Natural killer cell treated with Interleukin-12 subunit alpha and Interleukin-12 subunit beta and Interleukin-15 and Interleukin-18, amount 100 ng/mL, for 72 hours (primary cell): ENCODE measurements at regions not wholly inside any gene's neighbourhood (a gene's known extent, or its start where the extent isn't known, plus 50 kb on each side); places are given as distances from the start of the nearest gene placed in this dataset.
A peak's percentile ranks its signal among the peaks of the same experiment; 100 is the strongest.

Source experiments
- ATAC-seq, 2 donors: fragments of 150-1000 bp; cut with Tn5 transposase in 1 of 2; sonication (Bioruptor Pico), chemical (Tn5 transposase) in 1 of 2; 2 replicates each; pipeline ENCODE4 v1.10.0; 2021
- DNase-seq: peaks from one replicate; pipeline ENCODE4 v3.0.0; 2022; ENCODE audit warnings: low spot score
- H3K27ac Mint-ChIP-seq, 2 donors: 1 replicate in 1 of 2; 2 replicates in 1 of 2; pipeline ENCODE4 v1.8.0; 2022; ENCODE audit warnings: mixed read lengths in 2 of 2, mild to moderate bottlenecking in 1 of 2, moderate library complexity in 1 of 2
- H3K27me3 Mint-ChIP-seq, 2 donors: 1 replicate in 1 of 2; 2 replicates in 1 of 2; pipeline ENCODE4 v1.8.0; 2022; ENCODE audit warnings: mixed read lengths in 2 of 2
- H3K36me3 Mint-ChIP-seq: one replicate; pipeline ENCODE4 v1.8.0; 2022; ENCODE audit warnings: mixed read lengths
- H3K4me1 Mint-ChIP-seq, 2 donors: 1 replicate in 1 of 2; 2 replicates in 1 of 2; pipeline ENCODE4 v1.8.0; 2022; ENCODE audit warnings: low read depth in 2 of 2, mixed read lengths in 2 of 2, mild to moderate bottlenecking in 1 of 2
- H3K4me3 Mint-ChIP-seq: one replicate; pipeline ENCODE4 v1.8.0; 2022; ENCODE audit warnings: mixed read lengths
- H3K9me3 Mint-ChIP-seq: 2 replicates; pipeline ENCODE4 v1.8.0; 2022; ENCODE audit warnings: mixed read lengths

DNA sequence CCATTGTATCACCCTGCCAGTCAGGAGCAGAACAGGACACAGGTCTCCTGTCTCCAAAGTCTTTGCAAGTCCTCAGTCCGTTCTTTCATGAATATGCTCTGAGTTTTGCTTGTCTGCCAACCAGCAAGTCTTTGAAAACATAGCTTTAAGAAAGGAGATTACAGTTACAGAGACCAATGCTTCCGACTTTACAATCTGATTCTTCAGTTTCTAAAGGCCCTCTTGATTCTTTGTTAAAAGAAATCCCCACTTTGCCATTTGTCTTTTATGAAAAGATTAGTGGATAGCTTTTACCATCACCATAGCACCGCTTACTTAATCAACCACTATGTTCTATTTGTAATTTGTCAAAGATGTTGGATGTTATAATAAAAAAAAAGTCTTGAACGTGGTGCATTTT is 562.8 kb upstream of the BTBD3 start:
- H3K9me3 Mint-ChIP-seq = peaks cover 9% of the 10 kb centered on the region
- no peak for ATAC-seq
- H3K4me3 Mint-ChIP-seq = no peak overlapping the region
- H3K36me3 Mint-ChIP-seq = no peaks in the 10 kb centered on the region
- H3K27me3 Mint-ChIP-seq = no peaks in the 10 kb centered on the region
- no peak for DNase-seq
- no peaks in the 10 kb centered on the region for H3K4me1 Mint-ChIP-seq
- no peak overlapping the region for H3K27ac Mint-ChIP-seq

DNA sequence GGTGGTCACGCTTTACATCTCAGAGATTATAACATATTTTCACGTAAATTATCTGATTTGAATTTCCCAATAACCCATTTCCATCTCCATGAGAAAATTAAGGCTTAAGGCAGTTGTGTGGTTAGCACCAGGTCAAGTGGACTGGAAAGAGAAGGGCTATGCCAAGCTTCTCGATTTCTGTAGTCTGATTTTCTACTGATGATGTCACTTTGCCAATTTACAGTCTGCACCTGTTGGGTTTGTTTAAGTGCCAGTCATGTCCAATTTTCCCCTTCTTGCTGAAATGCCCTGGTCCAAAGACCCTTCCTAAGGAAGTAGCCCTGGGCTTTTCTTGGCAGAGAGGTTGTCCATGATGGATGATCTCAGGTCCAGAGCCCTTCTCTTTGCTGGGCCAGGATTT is 562.3 kb upstream of the BTBD3 start:
- H3K9me3 Mint-ChIP-seq = peaks cover 6% of the 10 kb centered on the region
- no peaks in the 10 kb centered on the region for H3K36me3 Mint-ChIP-seq
- H3K27me3 Mint-ChIP-seq = no peaks in the 10 kb centered on the region
- H3K4me1 Mint-ChIP-seq = no peaks in the 10 kb centered on the region
- ATAC-seq (no peak), DNase-seq (no peak)
- H3K27ac Mint-ChIP-seq = no peak overlapping the region
- no peak overlapping the region for H3K4me3 Mint-ChIP-seq

DNA sequence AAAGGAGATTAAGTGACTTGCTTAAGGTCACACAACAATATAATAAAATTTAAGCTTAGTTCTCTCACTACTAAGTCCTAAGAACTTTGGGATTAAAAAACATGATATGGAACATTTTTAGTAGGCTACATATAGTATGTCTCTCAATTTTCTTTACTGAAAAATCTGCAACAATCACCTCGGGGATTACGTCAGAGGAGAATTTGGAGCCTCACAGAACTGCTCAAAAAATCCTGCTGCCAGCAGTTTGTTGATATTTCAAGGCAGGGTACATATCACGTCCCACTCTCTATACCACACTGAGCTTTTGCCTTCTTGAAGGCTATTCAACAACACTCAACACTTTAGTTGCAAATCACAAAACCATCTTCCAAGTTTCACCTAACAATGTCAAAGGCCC is 561.6 kb upstream of the BTBD3 start:
- ATAC-seq (no peak), DNase-seq (no peak)
- Mint-ChIP-seq H3K4me1 (no peaks in the 10 kb centered on the region), H3K27me3 (no peaks in the 10 kb centered on the region), H3K27ac (no peak overlapping the region), H3K4me3 (no peak overlapping the region), H3K36me3 (no peaks in the 10 kb centered on the region), H3K9me3 (peaks cover 5% of the 10 kb centered on the region)

DNA sequence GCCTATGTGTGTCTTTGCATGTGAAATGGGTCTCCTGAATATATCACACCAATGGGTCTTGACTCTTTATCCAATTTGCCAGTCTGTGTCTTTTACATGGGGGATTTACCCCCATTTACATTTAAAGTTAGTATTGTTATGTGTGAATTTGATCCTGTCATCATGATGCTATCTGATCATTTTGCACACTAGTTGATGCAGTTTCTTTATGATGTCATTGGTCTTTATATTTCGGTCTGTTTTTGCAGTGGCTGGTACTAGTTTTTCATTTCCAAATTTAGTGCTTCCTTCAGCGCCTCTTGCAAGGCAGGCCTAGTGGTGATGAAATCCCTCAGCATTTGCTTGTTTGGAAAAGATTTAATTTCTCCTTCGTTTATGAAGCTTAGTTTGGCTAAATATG is 555.2 kb upstream of the BTBD3 start:
- no peak for ATAC-seq
- Mint-ChIP-seq H3K27me3 (no peaks in the 10 kb centered on the region), H3K36me3 (peaks cover 6% of the 10 kb centered on the region), H3K4me3 (no peak overlapping the region), H3K9me3 (peaks cover 17% of the 10 kb centered on the region), H3K4me1 (no peaks in the 10 kb centered on the region), H3K27ac (no peak overlapping the region)
- DNase-seq = no peak

DNA sequence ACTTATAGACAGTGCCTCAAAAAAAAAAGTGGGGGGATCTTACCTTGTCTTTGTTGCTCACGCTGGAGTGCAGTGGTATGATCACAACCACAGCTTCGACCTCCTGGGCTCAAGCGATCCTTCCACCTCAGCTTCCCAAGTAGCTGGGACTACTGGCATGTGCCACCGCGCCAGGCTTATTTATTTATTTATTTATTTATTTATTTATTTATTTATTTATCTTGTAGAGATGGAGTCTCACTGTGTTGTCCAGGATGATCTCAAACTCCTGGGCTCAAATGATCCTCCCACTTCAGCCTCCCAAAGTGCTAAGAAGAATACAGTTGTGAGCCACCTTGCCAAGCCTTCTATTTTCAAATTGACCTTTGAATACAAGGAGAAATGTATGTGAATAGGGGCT is 553.0 kb upstream of the BTBD3 start:
- no peak for ATAC-seq
- no peak for DNase-seq
- Mint-ChIP-seq H3K27me3 (no peaks in the 10 kb centered on the region), H3K4me3 (no peak overlapping the region), H3K4me1 (no peaks in the 10 kb centered on the region), H3K27ac (no peak overlapping the region), H3K9me3 (peaks cover 21% of the 10 kb centered on the region), H3K36me3 (peaks cover 6% of the 10 kb centered on the region)

DNA sequence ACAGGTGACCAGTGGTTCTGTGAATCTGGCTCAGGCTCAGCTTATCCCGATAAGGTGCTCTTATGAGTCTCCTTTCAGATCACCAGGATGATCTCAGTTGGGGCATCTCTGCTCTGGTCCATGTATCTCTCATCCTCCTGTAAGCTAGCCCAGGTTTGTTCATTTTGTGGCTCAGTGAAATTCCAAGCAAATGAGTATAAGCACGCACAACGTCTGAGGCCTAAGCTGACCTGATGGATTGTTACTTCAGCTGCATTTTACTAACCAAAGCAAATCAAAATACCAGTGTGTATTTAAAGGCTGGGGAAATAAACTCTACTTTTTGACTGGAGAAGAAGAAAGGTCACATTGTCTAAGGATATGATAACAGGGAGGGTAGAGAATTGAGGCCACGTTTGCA is 551.0 kb upstream of the BTBD3 start:
- Mint-ChIP-seq H3K36me3 (peaks cover 6% of the 10 kb centered on the region), H3K4me3 (no peak overlapping the region), H3K27me3 (no peaks in the 10 kb centered on the region), H3K27ac (no peak overlapping the region), H3K4me1 (no peaks in the 10 kb centered on the region), H3K9me3 (peaks cover 18% of the 10 kb centered on the region)
- DNase-seq = no peak
- no peak for ATAC-seq

DNA sequence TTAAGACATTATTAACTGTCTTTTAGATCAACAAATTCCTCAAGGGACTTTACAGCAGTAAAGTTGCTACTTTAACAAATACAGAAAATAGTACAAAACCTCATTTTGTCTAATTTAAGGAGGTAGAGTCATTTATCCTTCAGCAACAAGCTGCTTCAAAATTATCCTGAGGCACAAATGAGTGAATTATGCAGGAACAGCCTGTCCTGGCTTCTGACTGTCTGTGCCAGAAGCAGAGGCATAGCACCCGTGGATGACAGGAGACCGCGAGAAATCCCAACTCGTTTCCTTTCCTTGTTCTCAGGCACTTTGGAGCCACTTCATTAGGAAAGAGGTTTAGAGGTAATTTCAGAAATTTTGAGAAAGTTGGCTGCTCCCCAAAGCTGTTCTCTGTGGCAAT is 549.2 kb upstream of the BTBD3 start:
- Mint-ChIP-seq H3K9me3 (peaks cover 11% of the 10 kb centered on the region), H3K36me3 (peaks cover under 1% of the 10 kb centered on the region)

DNA sequence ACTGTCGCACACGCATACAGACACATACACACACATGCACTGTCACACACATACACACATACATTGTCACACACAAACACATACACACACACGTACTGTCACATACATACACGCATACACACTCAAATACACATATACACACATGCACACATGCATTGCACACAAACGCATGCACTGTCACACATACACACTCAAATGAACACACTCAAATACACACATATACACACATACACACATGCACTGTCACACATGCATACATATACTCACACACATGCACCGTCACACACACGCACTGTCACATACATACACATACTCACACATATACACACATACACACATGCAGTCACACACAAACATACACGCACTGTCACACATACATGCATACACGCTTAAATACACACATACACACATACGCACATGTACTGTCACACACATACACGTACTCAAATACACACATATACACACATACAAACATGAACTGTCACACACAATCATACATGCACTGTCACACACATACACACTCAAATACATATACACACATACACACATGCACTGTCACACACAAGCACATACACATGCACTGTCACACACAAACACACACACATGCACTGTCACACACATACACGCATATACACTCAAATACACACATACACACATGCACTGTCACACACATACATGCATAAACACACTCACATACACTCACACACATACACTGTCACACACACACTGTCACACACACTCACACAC is 548.6 kb upstream of the BTBD3 start:
- H3K27ac Mint-ChIP-seq = no peak overlapping the region
- no peak for DNase-seq
- peaks cover 7% of the 10 kb centered on the region for H3K9me3 Mint-ChIP-seq
- ATAC-seq = peak in 1 of 2 donors; percentile 20
- H3K4me3 Mint-ChIP-seq = no peak overlapping the region
- no peaks in the 10 kb centered on the region for H3K4me1 Mint-ChIP-seq
- H3K27me3 Mint-ChIP-seq = no peaks in the 10 kb centered on the region
- H3K36me3 Mint-ChIP-seq = no peaks in the 10 kb centered on the region

More for the DNA sequence above, 549.2 kb upstream of the BTBD3 start:
- ATAC-seq (no peak), DNase-seq (no peak)
- Mint-ChIP-seq H3K27me3 (no peaks in the 10 kb centered on the region), H3K27ac (no peak overlapping the region), H3K4me1 (no peaks in the 10 kb centered on the region), H3K4me3 (no peak overlapping the region)

DNA sequence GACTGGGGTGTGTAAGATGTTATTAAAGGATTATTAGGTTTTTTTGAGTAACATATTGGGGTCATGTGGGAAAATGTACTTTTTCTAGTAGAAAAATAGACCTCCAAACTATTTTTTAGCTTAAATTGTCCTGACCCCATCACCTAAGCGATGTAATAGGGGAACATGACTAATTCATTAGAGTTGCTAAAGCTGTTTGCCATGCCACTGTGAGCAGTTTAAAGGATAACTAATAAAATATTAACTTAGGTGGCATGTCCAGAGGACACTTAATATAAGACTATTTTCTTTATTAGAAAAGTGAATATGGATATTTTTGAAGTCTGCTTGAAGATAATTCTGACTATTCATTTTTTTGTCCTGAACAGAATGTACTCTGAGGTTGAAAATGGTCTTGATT is 545.9 kb upstream of the BTBD3 start:
- Mint-ChIP-seq H3K27me3 (no peaks in the 10 kb centered on the region), H3K27ac (no peak overlapping the region), H3K4me3 (no peak overlapping the region), H3K9me3 (peaks cover 7% of the 10 kb centered on the region), H3K36me3 (no peaks in the 10 kb centered on the region), H3K4me1 (no peaks in the 10 kb centered on the region)
- DNase-seq (no peak), ATAC-seq (no peak)

DNA sequence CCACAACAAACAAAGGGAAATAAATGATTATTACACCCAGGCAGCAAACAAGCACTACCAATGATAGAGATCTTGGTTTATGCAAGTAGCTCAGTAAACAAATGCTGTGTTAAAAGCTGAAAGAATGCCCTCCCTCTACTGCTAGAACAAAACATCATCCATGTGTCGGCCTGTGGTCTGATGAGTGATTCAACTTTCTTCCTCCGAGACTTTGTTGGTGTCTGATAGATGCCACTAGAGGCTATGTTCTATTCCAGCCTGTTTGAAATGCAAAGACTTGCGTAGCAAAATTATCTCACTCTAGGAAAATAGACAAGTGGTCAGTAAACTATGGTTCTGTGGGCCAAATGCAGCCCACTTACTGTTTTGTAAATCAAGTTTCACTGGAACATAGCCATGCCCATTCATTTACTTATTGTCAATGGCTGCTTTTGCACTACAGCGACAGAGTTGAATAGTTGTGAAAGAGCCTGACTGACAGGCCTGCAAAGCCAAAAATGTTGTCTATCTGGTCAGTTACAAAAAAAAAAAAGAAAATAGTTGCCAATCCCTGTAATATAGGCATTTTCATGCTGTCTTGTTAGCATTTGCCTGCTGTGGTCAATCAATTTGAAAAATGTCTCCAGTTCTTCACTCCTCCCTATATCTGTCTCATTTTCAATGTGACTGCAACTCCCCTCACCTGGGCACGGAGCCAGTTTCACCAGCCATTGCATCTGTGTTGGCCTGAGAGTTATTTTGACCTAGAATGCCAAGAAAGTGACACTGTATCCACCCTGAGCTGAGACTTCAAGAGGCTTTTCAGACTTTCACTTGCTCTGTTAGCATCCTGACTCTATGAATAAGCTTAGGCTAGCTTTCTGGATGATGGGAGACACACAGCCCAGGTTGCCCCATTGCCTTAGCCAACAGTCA is 544.6 kb upstream of the BTBD3 start:
- no peaks in the 10 kb centered on the region for H3K4me1 Mint-ChIP-seq
- DNase-seq = no peak
- H3K9me3 Mint-ChIP-seq = peaks cover 4% of the 10 kb centered on the region
- H3K4me3 Mint-ChIP-seq = no peak overlapping the region
- H3K27ac Mint-ChIP-seq = no peak overlapping the region
- no peaks in the 10 kb centered on the region for H3K36me3 Mint-ChIP-seq
- ATAC-seq = no peak
- H3K27me3 Mint-ChIP-seq = no peaks in the 10 kb centered on the region

DNA sequence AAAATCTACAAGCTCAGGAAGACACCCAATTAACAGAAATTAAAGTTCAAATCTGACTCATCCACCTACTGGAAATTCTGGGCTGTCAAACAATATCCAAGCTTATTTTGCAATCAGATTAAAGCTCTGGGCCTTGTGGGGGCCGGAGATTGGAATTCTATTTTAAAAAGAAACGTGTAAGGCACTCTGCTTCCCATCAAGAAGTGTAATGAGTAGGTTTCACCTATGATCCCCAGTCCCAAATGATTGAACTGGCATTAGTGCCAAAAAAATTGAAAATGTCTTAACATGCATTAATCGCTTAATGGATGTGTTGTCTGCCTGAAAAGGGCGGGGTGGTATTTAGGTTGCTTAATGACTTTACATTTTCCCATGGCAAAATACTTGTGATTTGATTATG is 542.4 kb upstream of the BTBD3 start:
- H3K9me3 Mint-ChIP-seq = peaks cover 5% of the 10 kb centered on the region
- no peak overlapping the region for H3K27ac Mint-ChIP-seq
- ATAC-seq (no peak), DNase-seq (no peak)
- no peak overlapping the region for H3K4me3 Mint-ChIP-seq
- H3K4me1 Mint-ChIP-seq = no peaks in the 10 kb centered on the region
- no peaks in the 10 kb centered on the region for H3K27me3 Mint-ChIP-seq
- H3K36me3 Mint-ChIP-seq = no peaks in the 10 kb centered on the region

DNA sequence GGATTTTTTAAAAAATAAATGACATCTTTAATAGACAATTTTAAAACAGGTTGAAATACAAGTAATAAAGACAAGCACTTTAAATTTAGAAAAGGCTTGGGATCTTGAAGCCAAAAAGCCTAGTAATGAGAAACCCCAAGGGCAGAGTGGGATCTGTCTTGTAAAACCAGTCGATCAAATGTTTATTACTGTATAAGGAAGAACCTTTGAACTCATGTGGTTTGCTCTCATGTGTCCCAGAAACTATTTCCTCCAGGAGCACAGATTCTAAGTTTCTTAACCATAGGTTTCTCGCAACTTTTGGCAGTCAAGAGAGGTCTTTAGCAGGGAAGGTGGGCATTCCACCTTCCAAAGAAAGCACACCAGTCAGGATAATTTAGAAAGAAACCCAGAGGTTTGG is 541.7 kb upstream of the BTBD3 start:
- no peak for ATAC-seq
- Mint-ChIP-seq H3K27ac (no peak overlapping the region), H3K27me3 (no peaks in the 10 kb centered on the region), H3K9me3 (peaks cover 11% of the 10 kb centered on the region), H3K4me3 (no peak overlapping the region), H3K4me1 (no peaks in the 10 kb centered on the region), H3K36me3 (no peaks in the 10 kb centered on the region)
- no peak for DNase-seq

DNA sequence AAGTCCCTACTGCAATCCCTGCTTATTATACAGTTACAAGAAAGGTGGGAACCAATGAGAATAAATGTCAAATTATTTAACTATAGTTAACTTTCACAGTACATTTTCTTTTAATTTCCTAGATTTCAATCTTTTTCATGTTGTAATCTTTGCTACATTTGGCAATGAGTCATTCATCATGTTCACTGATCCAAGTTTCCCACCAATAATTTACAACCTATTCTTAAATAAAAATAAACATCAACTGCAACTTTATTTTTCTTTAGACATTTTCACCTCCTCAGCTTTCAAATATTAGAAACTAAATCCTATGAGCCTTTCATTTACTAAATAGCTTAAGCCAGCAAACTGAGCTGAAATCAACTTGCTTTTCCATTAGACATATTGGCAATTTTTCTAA is 541.3 kb upstream of the BTBD3 start:
- DNase-seq = no peak
- H3K27me3 Mint-ChIP-seq = no peaks in the 10 kb centered on the region
- no peak overlapping the region for H3K4me3 Mint-ChIP-seq
- H3K4me1 Mint-ChIP-seq = no peaks in the 10 kb centered on the region
- ATAC-seq = no peak
- no peak overlapping the region for H3K27ac Mint-ChIP-seq
- peaks cover 14% of the 10 kb centered on the region for H3K9me3 Mint-ChIP-seq
- H3K36me3 Mint-ChIP-seq = no peaks in the 10 kb centered on the region

DNA sequence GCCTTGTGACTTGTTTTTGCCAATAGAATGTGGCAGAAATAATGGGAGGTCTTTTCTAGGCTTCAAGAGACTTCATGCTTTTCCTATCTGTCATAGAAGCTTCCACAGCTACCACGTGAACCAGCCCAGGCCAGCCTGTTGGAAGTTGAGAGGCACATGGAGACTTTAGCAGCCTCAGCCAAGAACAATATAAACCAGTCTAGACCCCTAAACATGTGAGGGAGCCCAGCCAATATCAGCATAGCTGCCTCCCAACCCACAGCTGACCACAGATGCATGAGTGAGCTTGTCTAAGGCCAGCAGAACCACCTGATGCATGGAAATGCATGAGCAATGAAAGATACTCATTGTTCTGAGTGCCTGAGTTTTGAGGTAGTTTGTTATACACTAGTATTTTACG is 540.7 kb upstream of the BTBD3 start:
- no peak for DNase-seq
- Mint-ChIP-seq H3K4me3 (no peak overlapping the region), H3K4me1 (no peaks in the 10 kb centered on the region), H3K27ac (no peak overlapping the region), H3K27me3 (no peaks in the 10 kb centered on the region), H3K9me3 (peaks cover 18% of the 10 kb centered on the region), H3K36me3 (no peaks in the 10 kb centered on the region)
- ATAC-seq = no peak
